Astrocyte (in vitro differentiated cells and primary cell): ENCODE measurements at regions not wholly inside any gene's neighbourhood (a gene's known extent, or its start where the extent isn't known, plus 50 kb on each side); places are given as distances from the start of the nearest gene placed in this dataset.
A peak's percentile ranks its signal among the peaks of the same experiment; 100 is the strongest.

Experiments
- DNase-seq: peaks from one replicate; pipeline ENCODE4 v3.0.0-alpha.2; 2010; ENCODE audit warnings: low read depth
- FAIRE-seq: peaks from 2 replicates; lab custom pipeline; 2011; peaks lifted over from hg19 to GRCh38; lab: Jason Lieb, UNC
- H2AFZ ChIP-seq: 2 replicates; pipeline ENCODE4 v1.6.0; 2012; ENCODE audit warnings: low read depth, low read length, inconsistent platforms
- H3K27ac ChIP-seq: 2 replicates; pipeline ENCODE4 v1.5.1; 2011; ENCODE audit warnings: low read depth, low read length, inconsistent platforms
- H3K27me3 ChIP-seq: 2 replicates; pipeline ENCODE4 v1.6.0; 2011; ENCODE audit warnings: low read length, inconsistent platforms; ENCODE audit not compliant: insufficient read depth
- H3K36me3 ChIP-seq: 2 replicates; pipeline ENCODE4 v1.5.1; 2011; ENCODE audit warnings: low read length, inconsistent platforms; ENCODE audit not compliant: insufficient read depth
- H3K4me1 ChIP-seq: 2 replicates; pipeline ENCODE4 v1.5.1; 2011; ENCODE audit warnings: low read length, inconsistent platforms; ENCODE audit not compliant: insufficient read depth
- H3K4me2 ChIP-seq: 2 replicates; pipeline ENCODE4 v1.6.0; 2012; ENCODE audit warnings: low read length, inconsistent platforms
- H3K4me3 ChIP-seq: 2 replicates; pipeline ENCODE4 v1.5.1; 2011; ENCODE audit warnings: low read depth, mild to moderate bottlenecking, low read length, inconsistent platforms; ENCODE audit not compliant: insufficient read depth
- H3K79me2 ChIP-seq: 2 replicates; pipeline ENCODE4 v1.6.0; 2012; ENCODE audit warnings: mild to moderate bottlenecking, low read length, inconsistent platforms; ENCODE audit not compliant: insufficient read depth
- H3K9ac ChIP-seq: 2 replicates; pipeline ENCODE4 v1.6.0; 2012; ENCODE audit warnings: mild to moderate bottlenecking, low read length, inconsistent platforms
- H3K9me3 ChIP-seq: 2 replicates; pipeline ENCODE4 v1.5.1; 2012; ENCODE audit warnings: low read depth, mild to moderate bottlenecking, low read length, inconsistent platforms; ENCODE audit not compliant: insufficient read depth
- H4K20me1 ChIP-seq: 2 replicates; pipeline ENCODE4 v1.6.0; 2012; ENCODE audit warnings: low read length, inconsistent platforms; ENCODE audit not compliant: insufficient read depth
- H3K27ac Mint-ChIP-seq: one replicate; pipeline ENCODE4 v1.8.0; 2021; ENCODE audit warnings: mild to moderate bottlenecking, mixed read lengths; ENCODE audit not compliant: unreplicated experiment
- H3K27me3 Mint-ChIP-seq: one replicate; pipeline ENCODE4 v1.8.0; 2021; ENCODE audit warnings: low read depth, mixed read lengths; ENCODE audit not compliant: unreplicated experiment
- H3K36me3 Mint-ChIP-seq: one replicate; pipeline ENCODE4 v1.8.0; 2021; ENCODE audit warnings: low read depth, mixed read lengths; ENCODE audit not compliant: unreplicated experiment
- H3K4me1 Mint-ChIP-seq: one replicate; pipeline ENCODE4 v1.8.0; 2021; ENCODE audit warnings: low read depth, mixed read lengths; ENCODE audit not compliant: unreplicated experiment
- H3K4me3 Mint-ChIP-seq: one replicate; pipeline ENCODE4 v1.8.0; 2021; ENCODE audit warnings: mild to moderate bottlenecking, moderate library complexity, mixed read lengths; ENCODE audit not compliant: unreplicated experiment
- H3K9me3 Mint-ChIP-seq: one replicate; pipeline ENCODE4 v1.8.0; 2021; ENCODE audit warnings: mild to moderate bottlenecking, mixed read lengths; ENCODE audit not compliant: unreplicated experiment
- CTCF ChIP-seq: IDR thresholded peaks from 2 replicates; pipeline ENCODE4 v1.5.1; 2011; ENCODE audit warnings: low read depth, mild to moderate bottlenecking, inconsistent platforms, low read length, moderate library complexity; ENCODE audit not compliant: insufficient read depth
- EZH2 ChIP-seq: IDR thresholded peaks from 2 replicates; pipeline ENCODE4 v1.6.1; 2012; ENCODE audit warnings: mild to moderate bottlenecking, low read length, inconsistent platforms; ENCODE audit not compliant: insufficient read depth

GRCh38 chr16:73737637-73738036 is 559.0 kb upstream of the PSMD7 start:
- H3K9ac ChIP-seq = no peak overlapping the region
- TF ChIP-seq CTCF (no peak), EZH2 (no peak)
- H3K27ac ChIP-seq = no peak overlapping the region
- no peaks in the 10 kb centered on the region for H3K27me3 ChIP-seq
- H3K36me3 ChIP-seq = no peaks in the 10 kb centered on the region
- H3K4me1 ChIP-seq = no peaks in the 10 kb centered on the region
- no peak for DNase-seq
- FAIRE-seq = no peak
- H3K4me3 Mint-ChIP-seq = no peak overlapping the region
- H4K20me1 ChIP-seq = no peaks in the 10 kb centered on the region
- no peaks in the 10 kb centered on the region for H3K79me2 ChIP-seq
- no peak overlapping the region for H3K4me2 ChIP-seq
- no peaks in the 10 kb centered on the region for H3K9me3 Mint-ChIP-seq
- H3K9me3 ChIP-seq = no peaks in the 10 kb centered on the region
- H3K4me1 Mint-ChIP-seq = peaks cover 46% of the 10 kb centered on the region
- no peak overlapping the region for H3K27ac Mint-ChIP-seq
- H2AFZ ChIP-seq = no peak overlapping the region
- H3K27me3 Mint-ChIP-seq = no peaks in the 10 kb centered on the region
- no peaks in the 10 kb centered on the region for H3K36me3 Mint-ChIP-seq
- H3K4me3 ChIP-seq = no peak overlapping the region

GRCh38 chr16:73735954-73736353 is 560.7 kb upstream of the PSMD7 start:
- Histone ChIP-seq H3K27ac (no peak overlapping the region), H3K36me3 (no peaks in the 10 kb centered on the region), H3K9me3 (no peaks in the 10 kb centered on the region), H3K4me3 (no peak overlapping the region), H2AFZ (no peak overlapping the region), H3K79me2 (no peaks in the 10 kb centered on the region), H3K4me2 (no peak overlapping the region), H3K27me3 (no peaks in the 10 kb centered on the region), H3K9ac (no peak overlapping the region), H3K4me1 (no peaks in the 10 kb centered on the region), H4K20me1 (no peaks in the 10 kb centered on the region)
- Mint-ChIP-seq H3K36me3 (no peaks in the 10 kb centered on the region), H3K4me3 (no peak overlapping the region), H3K27ac (no peak overlapping the region), H3K9me3 (peaks cover 2% of the 10 kb centered on the region), H3K27me3 (no peaks in the 10 kb centered on the region), H3K4me1 (peaks cover 40% of the 10 kb centered on the region)
- TF ChIP-seq CTCF (no peak), EZH2 (no peak)
- FAIRE-seq (no peak), DNase-seq (no peak)

GRCh38 chr16:73735018-73735417 is 561.6 kb upstream of the PSMD7 start:
- Histone ChIP-seq H3K4me1 (no peaks in the 10 kb centered on the region), H3K36me3 (no peaks in the 10 kb centered on the region), H3K9me3 (no peaks in the 10 kb centered on the region), H3K4me2 (peak overlapping the region; percentile 10), H4K20me1 (no peaks in the 10 kb centered on the region), H3K9ac (no peak overlapping the region), H2AFZ (no peak overlapping the region), H3K4me3 (no peak overlapping the region), H3K79me2 (no peaks in the 10 kb centered on the region), H3K27ac (no peak overlapping the region), H3K27me3 (no peaks in the 10 kb centered on the region)
- Mint-ChIP-seq H3K4me3 (no peak overlapping the region), H3K4me1 (peaks cover 40% of the 10 kb centered on the region), H3K36me3 (no peaks in the 10 kb centered on the region), H3K9me3 (peaks cover 2% of the 10 kb centered on the region), H3K27me3 (no peaks in the 10 kb centered on the region), H3K27ac (peak overlapping the region; percentile 51)
- TF ChIP-seq CTCF = no peak
- TF ChIP-seq EZH2 = no peak
- peak; percentile 73 for FAIRE-seq
- peak; percentile 45 for DNase-seq
